BLaER1 (cell line): ENCODE measurements at regions not wholly inside any gene's neighbourhood (a gene's known extent, or its start where the extent isn't known, plus 50 kb on each side); places are given as distances from the start of the nearest gene placed in this dataset.

Source experiments
- H3K27ac ChIP-seq: shearing (Covaris generic); formaldehyde crosslinking; 2 replicates; pipeline ENCODE4 v1.8.1; 2022
- H3K27me3 ChIP-seq: shearing (Covaris generic); formaldehyde crosslinking; 2 replicates; pipeline ENCODE4 v1.8.1; 2022
- H3K36me3 ChIP-seq: shearing (Covaris generic); formaldehyde crosslinking; 2 replicates; pipeline ENCODE4 v1.8.1; 2022
- H3K4me1 ChIP-seq: shearing (Covaris generic); formaldehyde crosslinking; 2 replicates; pipeline ENCODE4 v1.8.1; 2022
- H3K4me2 ChIP-seq: shearing (Covaris generic); formaldehyde crosslinking; 2 replicates; pipeline ENCODE4 v1.8.1; 2022
- H3K4me3 ChIP-seq: shearing (Covaris generic); formaldehyde crosslinking; 2 replicates; pipeline ENCODE4 v1.8.1; 2022
- H3K9ac ChIP-seq: shearing (Covaris generic); formaldehyde crosslinking; 2 replicates; pipeline ENCODE4 v1.8.1; 2022
- H3K9me3 ChIP-seq: shearing (Covaris generic); formaldehyde crosslinking; 2 replicates; pipeline ENCODE4 v1.8.1; 2022
- H4K20me1 ChIP-seq: shearing (Covaris generic); formaldehyde crosslinking; 2 replicates; pipeline ENCODE4 v1.8.1; 2022
- Cebpa-rat ChIP-seq: shearing (Covaris generic); IDR thresholded peaks from 2 replicates; pipeline ENCODE4 v1.8.1; 2022

DNA sequence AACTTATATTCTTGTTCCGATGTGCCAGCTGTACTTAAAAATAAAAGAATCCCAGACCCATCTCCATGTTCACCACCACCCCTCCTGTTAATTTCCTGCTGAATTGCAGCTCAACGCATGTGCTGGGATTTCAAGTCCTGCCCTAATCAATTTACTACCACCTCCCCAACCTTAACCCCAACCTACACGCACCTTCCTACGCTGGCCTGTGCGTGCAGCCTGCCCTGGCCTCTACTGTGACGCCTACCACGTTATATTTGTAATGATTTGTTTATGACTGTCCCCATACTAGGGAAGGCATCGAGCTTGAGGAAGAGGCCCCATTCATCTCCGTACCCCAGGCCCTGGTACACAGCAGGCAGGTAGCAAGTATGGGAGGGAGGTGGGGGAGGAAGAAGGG, 251.1 kb downstream of the MRTFB start:
- no peak for TF ChIP-seq Cebpa-rat
- Histone ChIP-seq H3K9me3 (no peaks in the 10 kb centered on the region; the same call in 1 of the 2 replicates), H3K9ac (no peak overlapping the region), H3K27me3 (no peaks in the 10 kb centered on the region), H3K4me1 (0 out of 2 replicates have a peak, but pooled peaks cover 5% of the 10 kb centered on the region), H3K36me3 (no peaks in the 10 kb centered on the region), H3K4me2 (no peak overlapping the region), H3K27ac (no peak overlapping the region), H3K4me3 (no peak overlapping the region), H4K20me1 (no peaks in the 10 kb centered on the region)

DNA sequence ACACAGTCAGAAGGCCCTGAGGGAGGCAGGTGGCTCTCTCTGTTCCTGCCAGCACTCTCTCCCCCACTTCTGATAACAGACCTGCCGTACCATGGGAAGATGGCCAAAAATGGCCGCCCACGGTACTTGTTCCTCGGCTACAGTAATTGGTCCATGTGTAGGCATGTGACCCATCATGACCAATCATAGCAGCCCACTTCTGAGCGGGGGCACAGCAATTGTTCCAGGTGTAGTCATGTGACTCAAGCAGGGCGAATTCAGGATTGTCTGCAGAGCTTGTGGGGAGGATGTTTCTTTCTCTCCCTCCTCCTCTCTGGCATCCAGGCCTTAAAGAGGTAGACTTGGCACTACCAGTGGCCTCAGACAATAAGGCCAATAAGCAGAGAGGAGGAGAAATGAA, 250.4 kb downstream of the MRTFB start:
- H3K27me3 ChIP-seq, result no peaks in the 10 kb centered on the region
- no peaks in the 10 kb centered on the region for H4K20me1 ChIP-seq

DNA sequence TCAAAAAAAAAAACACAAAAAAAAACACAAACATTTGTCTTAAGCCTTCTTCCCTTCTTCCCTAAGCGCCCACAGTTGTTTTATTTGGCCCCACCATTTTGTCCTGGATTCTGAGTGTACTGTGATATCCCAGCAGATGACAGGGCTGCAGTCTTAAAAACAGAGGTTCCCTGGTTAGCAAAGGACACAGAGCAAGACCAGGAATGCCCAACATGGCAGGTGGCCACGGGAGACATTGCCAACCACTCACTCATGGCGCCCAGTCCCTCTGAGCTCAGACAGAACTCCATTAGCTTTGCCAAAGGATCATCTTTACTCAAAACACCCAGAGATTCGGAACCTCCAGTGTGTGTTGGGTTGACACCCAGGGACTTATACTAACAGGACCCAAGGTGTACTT, 249.3 kb downstream of the MRTFB start:
- no peak overlapping the region for H3K4me3 ChIP-seq
- no peaks in the 10 kb centered on the region; the same call in 1 of the 2 replicates for H3K9me3 ChIP-seq
- no peaks in the 10 kb centered on the region for H3K27me3 ChIP-seq
- no peak overlapping the region for H3K27ac ChIP-seq
- no peaks in the 10 kb centered on the region for H4K20me1 ChIP-seq
- TF ChIP-seq Cebpa-rat, result no peak
- H3K4me2 ChIP-seq, result no peak overlapping the region
- no peaks in the 10 kb centered on the region for H3K36me3 ChIP-seq
- peaks cover 14% of the 10 kb centered on the region; the same call in 1 of the 2 replicates for H3K4me1 ChIP-seq
- no peak overlapping the region for H3K9ac ChIP-seq

More for the DNA sequence above, 250.4 kb downstream of the MRTFB start:
- TF ChIP-seq Cebpa-rat, result no peak
- Histone ChIP-seq H3K9ac (no peak overlapping the region), H3K4me3 (no peak overlapping the region), H3K9me3 (no peaks in the 10 kb centered on the region; the same call in 1 of the 2 replicates), H3K36me3 (no peaks in the 10 kb centered on the region), H3K4me2 (no peak overlapping the region), H3K4me1 (peaks cover 11% of the 10 kb centered on the region; the same call in 1 of the 2 replicates), H3K27ac (no peak overlapping the region)
